SHP77 treated with DMSO at 0.1 percent for 48 hours (cell line): ENCODE measurements at regions not wholly inside any gene's neighbourhood (a gene's known extent, or its start where the extent isn't known, plus 50 kb on each side); places are given as distances from the start of the nearest gene placed in this dataset.

ENCODE experiments used
- DNase-seq: peaks from one replicate; lab custom pipeline; 2025; lab: John Stamatoyannopoulos, UW

GRCh38 chr13:64909184-64909583, 2321.0 kb downstream of the PCDH9 start:
- DNase-seq, result no peak

GRCh38 chr13:64900039-64900438, 2330.1 kb downstream of the PCDH9 start:
- DNase-seq, result no peak

GRCh38 chr13:64884976-64885375, 2345.2 kb downstream of the PCDH9 start:
- DNase-seq, result no peak

- no peak for DNase-seq
These were observed 2353.0 kb downstream of the PCDH9 start for GRCh38 chr13:64877176-64877575.

- DNase-seq, result no peak
These were observed 2358.4 kb downstream of the PCDH9 start for GRCh38 chr13:64871742-64872141.

GRCh38 chr13:64869539-64869938, 2360.6 kb downstream of the PCDH9 start:
- no peak for DNase-seq

GRCh38 chr13:64867856-64868255, 2362.3 kb downstream of the PCDH9 start:
- DNase-seq, result no peak

GRCh38 chr13:64866331-64866730, 2363.8 kb downstream of the PCDH9 start:
- no peak for DNase-seq

- no peak for DNase-seq
These were observed 2374.6 kb downstream of the PCDH9 start for GRCh38 chr13:64855506-64855905.

GRCh38 chr13:64850017-64850416, 2380.1 kb downstream of the PCDH9 start:
- DNase-seq, result no peak

GRCh38 chr13:64849196-64849595, 2380.9 kb downstream of the PCDH9 start:
- DNase-seq, result no peak

- DNase-seq, result no peak
These were observed 2382.4 kb downstream of the PCDH9 start for GRCh38 chr13:64847767-64848166.

GRCh38 chr13:64845110-64845509, 2385.0 kb downstream of the PCDH9 start:
- DNase-seq, result no peak

- DNase-seq, result no peak
These were observed 2411.1 kb downstream of the PCDH9 start for GRCh38 chr13:64819081-64819480.

- DNase-seq, result no peak
These were observed 2412.4 kb downstream of the PCDH9 start for GRCh38 chr13:64817691-64818090.

GRCh38 chr13:64810750-64811149, 2419.4 kb downstream of the PCDH9 start:
- DNase-seq, result no peak

- DNase-seq, result no peak
These were observed 2421.4 kb downstream of the PCDH9 start for GRCh38 chr13:64808704-64809103.

- no peak for DNase-seq
These were observed 2428.4 kb downstream of the PCDH9 start for GRCh38 chr13:64801768-64802167.

- DNase-seq, result no peak
These were observed 2431.7 kb downstream of the PCDH9 start for GRCh38 chr13:64798422-64798821.

GRCh38 chr13:64793592-64793991, 2436.5 kb downstream of the PCDH9 start:
- DNase-seq, result no peak

- no peak for DNase-seq
These were observed 2437.0 kb downstream of the PCDH9 start for GRCh38 chr13:64793131-64793530.

- DNase-seq, result no peak
These were observed 2438.8 kb downstream of the PCDH9 start for GRCh38 chr13:64791373-64791772.

- DNase-seq, result no peak
These were observed 2447.7 kb downstream of the PCDH9 start for GRCh38 chr13:64782466-64782865.

- DNase-seq, result no peak
These were observed 2452.1 kb downstream of the PCDH9 start for GRCh38 chr13:64778002-64778401.

GRCh38 chr13:64774915-64775314, 2455.2 kb downstream of the PCDH9 start:
- DNase-seq, result no peak
